HT1080 (cell line): ENCODE measurements at regions not wholly inside any gene's neighbourhood (a gene's known extent, or its start where the extent isn't known, plus 50 kb on each side); places are given as distances from the start of the nearest gene placed in this dataset.
"Not testable (repeated sequence)": the region's sequence is repeated elsewhere in the genome, so short reads cannot be mapped to it uniquely, and the experiment has no call there.

Source experiments
- DNase-seq: peaks from one replicate; pipeline ENCODE4 v3.0.0-alpha.2; 2015; ENCODE audit warnings: low read depth

DNA sequence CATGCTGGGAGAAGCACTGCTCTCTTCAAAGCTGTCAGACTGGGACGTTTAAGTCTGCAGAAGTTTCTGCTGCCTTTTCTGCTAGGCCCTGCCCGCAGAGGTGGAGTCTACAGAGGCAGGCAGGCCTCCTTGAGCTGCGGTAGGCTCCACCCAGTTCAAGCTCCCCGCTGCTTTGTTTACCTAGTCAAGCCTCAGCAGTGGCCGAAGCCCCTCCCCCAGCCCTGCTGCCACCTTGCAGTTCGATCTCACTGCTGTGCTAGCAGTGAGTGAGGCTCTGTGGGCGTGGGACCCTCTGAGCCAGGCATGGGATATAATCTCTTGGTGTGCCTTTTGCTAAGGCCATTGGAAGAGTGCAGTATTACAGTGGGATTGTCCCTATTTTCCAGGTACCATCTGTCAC is 1540.5 kb downstream of the MAT2B start:
- not testable (repeated sequence) for DNase-seq

- DNase-seq = no peak
Observed at GRCh38 chr5:165055476-165055875, 1550.1 kb downstream of the MAT2B start.

DNA sequence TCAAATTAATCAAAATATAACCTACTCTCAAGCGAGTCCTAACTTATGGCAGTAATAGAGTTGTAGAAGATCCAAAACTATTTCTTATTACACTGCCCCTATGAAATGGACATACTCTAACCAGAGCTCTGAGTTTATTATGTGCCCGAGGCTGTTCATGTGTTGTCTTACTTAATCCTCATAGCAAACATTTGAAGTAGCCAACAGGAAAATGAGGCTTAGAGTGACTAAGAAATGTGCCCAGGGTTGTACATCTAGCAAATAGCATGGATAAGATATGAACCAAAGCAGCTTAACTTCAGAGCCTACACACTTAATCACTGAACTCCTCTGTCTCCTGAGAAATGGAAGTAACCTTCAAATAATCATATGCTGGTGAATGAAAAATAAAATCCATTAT is 1551.7 kb downstream of the MAT2B start:
- DNase-seq = no peak

DNA sequence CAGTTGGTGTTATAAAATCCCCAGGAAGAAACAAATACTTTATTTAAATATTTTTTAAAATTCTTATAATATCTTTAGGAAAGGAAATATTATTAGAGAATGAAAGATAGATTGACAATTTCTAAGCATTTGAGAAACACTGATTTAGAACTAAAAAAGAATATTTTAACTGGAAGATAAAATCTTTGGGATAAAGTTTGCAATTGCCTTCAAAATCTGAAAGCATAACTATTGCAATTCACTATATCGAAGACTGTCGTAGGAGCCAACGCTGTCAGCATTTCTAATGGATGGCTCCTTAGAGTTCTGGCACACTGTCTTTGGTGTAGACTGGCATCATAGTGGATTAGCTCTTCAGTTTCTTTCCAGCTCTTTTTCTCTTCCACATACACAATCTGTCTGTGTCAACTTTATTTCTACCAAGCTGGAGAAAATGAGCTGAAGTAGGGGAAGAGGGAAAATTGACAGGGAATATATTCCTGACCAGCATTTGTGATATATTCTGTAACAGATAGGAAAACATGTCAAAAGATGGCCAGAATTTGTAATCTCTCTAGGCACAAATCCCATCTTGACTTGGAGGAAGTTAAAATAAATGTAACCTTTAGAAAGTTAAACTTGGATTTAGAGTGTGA is 1561.4 kb downstream of the MAT2B start:
- no peak for DNase-seq

DNA sequence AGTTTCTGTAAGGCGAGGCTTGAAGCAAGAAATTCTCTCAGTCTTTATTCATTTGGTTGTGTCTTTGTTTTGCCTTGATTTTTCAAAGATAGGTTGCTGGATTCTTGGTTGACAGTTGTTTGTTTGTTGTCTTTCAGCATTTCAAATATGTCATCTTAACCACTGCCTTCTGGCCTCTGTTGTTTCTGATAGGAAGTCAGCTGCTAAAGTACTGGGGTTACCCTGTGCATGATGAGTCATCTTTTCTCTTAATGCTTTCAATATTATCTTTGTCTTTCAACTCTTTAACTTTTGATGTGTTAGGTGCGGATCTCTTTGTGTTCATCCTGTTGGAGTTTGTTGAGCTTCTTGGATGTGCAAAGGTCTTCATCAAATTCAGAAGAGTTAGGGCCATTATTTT is 1571.3 kb downstream of the MAT2B start:
- no peak for DNase-seq

DNA sequence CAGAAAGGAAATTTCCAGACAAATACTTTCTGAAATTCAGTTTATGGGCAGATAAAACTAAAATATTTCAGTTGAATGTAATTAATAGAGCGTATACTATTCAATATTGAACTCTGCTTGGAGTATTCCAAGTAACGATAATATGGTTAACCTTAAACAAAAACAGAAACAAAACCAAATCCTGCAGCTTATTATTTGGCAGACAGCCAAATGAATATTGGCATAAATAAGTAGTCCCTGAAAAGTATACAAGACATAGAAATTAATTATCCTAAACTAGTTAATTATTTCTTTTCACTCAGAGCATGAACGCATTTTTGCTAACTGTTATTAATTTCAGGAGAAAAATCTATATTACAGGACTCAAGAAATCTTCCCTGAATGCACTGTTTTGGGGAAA is 1574.0 kb downstream of the MAT2B start:
- no peak for DNase-seq

DNA sequence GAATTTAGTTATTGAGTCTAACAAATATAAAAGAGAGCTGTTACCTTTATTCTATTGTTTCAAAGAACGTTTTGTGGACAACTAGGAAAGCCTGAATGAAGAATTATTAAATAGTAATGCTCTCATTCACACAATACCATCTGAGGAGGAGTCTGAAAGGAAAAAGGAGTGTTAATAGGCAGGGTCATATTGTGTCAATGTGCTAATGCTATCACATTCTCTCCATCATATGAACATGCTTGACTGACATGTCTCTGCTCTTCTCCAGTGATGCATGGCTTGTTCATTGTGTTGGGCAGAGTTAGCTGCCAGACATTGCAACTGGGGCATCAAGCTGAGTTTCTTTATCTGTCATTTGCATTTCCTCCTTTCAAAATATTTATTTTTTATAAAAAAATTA is 1578.0 kb downstream of the MAT2B start:
- no peak for DNase-seq

DNA sequence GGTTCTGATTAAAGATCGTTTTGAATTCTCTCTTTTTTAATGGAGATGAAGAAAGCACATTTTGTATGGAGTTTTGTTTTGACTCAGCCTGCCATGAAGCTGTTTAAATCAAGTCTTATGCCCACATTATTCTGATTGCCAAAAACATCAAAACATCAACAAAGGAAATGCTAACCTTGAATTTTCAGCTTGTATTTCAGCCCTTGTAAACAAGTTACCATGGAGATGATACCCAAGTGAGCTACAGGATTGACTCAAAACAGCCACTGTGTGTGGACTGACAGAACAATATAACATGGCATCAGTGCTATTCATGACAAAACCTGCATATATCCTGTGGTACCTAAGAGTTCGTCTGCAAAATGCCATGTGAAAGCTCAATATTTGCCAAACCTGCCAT is 1581.0 kb downstream of the MAT2B start:
- DNase-seq = no peak

GRCh38 chr5:165094782-165095181 is 1589.4 kb downstream of the MAT2B start:
- no peak for DNase-seq

GRCh38 chr5:165101709-165102108 is 1596.3 kb downstream of the MAT2B start:
- DNase-seq = no peak

GRCh38 chr5:165104611-165105010 is 1599.2 kb downstream of the MAT2B start:
- no peak for DNase-seq

- DNase-seq = no peak
Observed at GRCh38 chr5:165108809-165109208, 1603.4 kb downstream of the MAT2B start.

- no peak for DNase-seq
Observed at GRCh38 chr5:165119175-165119574, 1613.8 kb downstream of the MAT2B start.

DNA sequence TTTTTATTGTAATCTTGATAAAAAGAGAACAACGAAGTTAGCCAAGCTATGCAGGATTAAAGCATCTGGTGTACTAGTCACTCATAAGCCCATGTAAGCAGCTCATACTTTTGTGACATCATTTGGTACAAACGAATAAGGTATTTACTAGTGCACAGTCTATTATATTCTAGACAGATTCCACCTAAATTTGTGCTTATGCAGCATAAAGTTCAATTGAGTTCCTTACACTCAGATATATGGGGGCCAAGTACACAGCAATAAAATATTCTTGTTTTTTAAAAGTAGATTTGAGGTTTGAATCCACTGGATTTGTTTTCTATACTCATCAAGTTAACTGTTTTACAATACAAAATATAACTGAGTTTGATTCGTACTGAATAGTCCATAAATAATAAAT is 1621.2 kb downstream of the MAT2B start:
- no peak for DNase-seq

DNA sequence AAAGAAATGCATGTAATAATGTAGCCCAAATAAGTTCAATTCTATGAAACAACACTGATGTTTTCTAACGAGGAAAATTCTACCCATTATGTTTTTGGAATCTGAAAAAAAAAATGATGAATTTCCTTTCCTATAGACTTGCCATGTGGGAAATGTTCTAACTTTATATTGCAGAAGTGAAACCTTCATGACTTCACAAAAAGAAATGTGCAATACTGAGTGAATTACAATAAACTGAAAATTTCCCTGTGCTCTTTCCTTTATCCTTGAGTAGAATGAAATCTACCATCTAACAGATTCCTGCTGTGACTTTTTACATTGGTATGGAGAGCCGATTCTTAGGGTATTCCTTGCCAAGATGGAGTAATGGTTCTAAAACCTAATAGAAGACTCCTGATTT is 1622.5 kb downstream of the MAT2B start:
- DNase-seq = no peak

- DNase-seq = peak; percentile 14
Observed at GRCh38 chr5:165130656-165131055, 1625.2 kb downstream of the MAT2B start.

DNA sequence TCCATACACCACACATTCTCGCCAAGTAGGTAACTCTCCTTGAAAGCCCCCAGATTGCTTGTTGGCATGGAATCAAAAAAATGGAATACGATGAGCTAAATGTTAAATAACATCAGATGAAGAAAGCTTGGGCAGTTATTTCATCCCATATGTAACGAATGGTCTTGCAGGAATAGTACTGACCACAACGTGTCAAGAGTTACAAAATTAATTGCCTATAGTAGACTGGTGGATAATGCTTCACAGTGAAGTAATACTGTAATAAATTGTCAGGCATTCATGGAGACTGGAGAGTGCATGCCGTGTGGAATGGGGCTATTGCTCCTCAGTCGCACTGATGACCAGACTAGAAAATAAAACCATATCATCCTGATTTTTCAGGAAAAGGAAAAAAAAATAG is 1628.7 kb downstream of the MAT2B start:
- no peak for DNase-seq

DNA sequence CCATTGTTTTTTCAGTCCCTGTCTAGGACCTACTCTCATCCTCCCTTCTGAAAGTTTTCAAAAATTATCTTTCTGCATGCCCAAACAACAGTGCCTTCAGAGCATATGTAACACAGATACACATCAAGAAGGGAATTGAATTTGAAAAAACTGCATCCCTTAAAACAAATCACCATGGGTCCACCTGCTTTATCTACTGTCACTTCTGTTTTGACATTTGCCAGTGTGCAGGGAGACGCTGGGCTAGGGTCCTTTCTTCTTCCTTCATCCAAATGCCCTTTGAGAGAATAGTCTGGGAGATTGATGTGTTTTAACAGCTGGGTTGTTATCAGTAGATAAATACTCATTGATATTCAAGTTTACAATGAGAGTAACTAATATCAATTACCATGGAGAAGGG is 1630.1 kb downstream of the MAT2B start:
- no peak for DNase-seq

- no peak for DNase-seq
Observed at GRCh38 chr5:165137701-165138100, 1632.3 kb downstream of the MAT2B start.

GRCh38 chr5:165138236-165138635 is 1632.8 kb downstream of the MAT2B start:
- DNase-seq = no peak

DNA sequence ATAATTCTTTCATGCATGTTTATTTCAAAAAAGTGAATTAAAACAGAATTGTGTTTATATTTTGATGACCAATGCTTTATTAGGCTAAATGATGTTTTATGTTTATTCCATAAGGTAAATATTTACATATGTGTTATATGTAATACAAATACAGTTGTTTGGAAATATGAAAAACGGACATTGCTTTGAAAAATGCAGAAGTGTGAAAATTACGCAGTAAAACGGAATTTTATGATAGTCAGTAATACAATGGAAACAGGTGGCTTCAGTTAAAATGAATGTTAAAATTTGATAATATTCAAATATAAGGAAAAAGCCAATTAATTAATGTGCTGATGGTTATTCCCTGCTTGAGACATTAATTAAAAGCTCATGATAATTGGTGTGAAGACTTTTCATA is 1633.8 kb downstream of the MAT2B start:
- no peak for DNase-seq

GRCh38 chr5:165139721-165140120 is 1634.3 kb downstream of the MAT2B start:
- peak; percentile 21 for DNase-seq

DNA sequence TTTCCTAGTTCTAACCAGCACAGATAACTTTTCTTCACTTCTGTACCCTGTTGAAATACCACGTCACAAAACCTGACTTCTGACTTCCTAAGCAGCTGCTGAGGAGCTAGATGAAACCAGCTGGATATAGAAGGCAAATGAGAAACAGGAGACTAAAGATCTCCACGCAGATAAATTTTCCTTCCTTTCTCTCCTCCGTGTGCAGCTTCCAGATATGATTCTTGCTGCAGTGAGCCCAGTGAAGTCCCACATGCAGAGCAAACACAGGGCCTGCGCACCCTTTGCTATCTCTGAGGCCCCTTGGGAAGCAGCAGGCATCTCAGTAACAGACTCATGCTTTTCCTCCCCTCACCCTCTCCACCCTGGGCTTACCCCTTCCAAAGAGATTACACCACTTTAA is 1638.3 kb downstream of the MAT2B start:
- no peak for DNase-seq

- no peak for DNase-seq
Observed at GRCh38 chr5:165149431-165149830, 1644.0 kb downstream of the MAT2B start.
